ENCODE measurements at regions not wholly inside any gene's neighbourhood (a gene's known extent, or its start where the extent isn't known, plus 50 kb on each side); places are given as distances from the start of the nearest gene placed in this dataset.

DNA sequence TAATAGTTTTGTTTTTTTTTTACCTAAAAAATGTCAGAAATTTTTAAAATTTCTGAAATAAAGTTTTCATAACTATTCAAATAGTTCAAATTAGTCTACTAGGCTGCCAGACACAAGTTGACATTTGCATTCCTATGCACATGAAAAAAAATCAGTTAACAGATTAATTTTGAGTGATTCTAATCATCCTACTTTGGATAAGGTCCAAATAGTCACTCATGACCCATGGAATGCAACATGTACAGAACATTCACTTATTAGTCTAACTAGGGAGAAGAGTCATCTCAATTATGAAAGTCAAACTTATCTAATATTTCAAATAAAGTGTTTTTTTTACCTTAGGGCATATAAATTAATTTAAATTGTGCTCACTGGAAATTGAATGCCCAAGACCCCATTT, 390.2 kb downstream of the EPM2A start:
- POLR2A ChIA-PET: no interaction called here
- DNase-seq (ENCODE audit: extremely low spot score): no peak
- TF ChIP-seq, protein P1, sequence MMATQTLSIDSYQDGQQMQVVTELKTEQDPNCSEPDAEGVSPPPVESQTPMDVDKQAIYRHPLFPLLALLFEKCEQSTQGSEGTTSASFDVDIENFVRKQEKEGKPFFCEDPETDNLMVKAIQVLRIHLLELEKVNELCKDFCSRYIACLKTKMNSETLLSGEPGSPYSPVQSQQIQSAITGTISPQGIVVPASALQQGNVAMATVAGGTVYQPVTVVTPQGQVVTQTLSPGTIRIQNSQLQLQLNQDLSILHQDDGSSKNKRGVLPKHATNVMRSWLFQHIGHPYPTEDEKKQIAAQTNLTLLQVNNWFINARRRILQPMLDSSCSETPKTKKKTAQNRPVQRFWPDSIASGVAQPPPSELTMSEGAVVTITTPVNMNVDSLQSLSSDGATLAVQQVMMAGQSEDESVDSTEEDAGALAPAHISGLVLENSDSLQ (IDR thresholded peaks at IDR 0.05): no peak
- no peak for TF ChIP-seq CTBP1 (IDR thresholded peaks at IDR 0.05; ENCODE audit: borderline replicate concordance)
- no peak for TF ChIP-seq FOXM1 (IDR thresholded peaks at IDR 0.05; ENCODE audit: borderline replicate concordance)
- no peak for TF ChIP-seq BHLHE40 (IDR thresholded peaks at IDR 0.05; ENCODE audit: borderline replicate concordance)
- no peak for TF ChIP-seq TARDBP (IDR thresholded peaks at IDR 0.05)
- TF ChIP-seq L3MBTL2 (conservative IDR thresholded peaks at IDR 0.05): no peak
- TF ChIP-seq ZNF384 (IDR thresholded peaks at IDR 0.05): no peak
- TF ChIP-seq ARNT (IDR thresholded peaks at IDR 0.05): no peak
- no peak for TF ChIP-seq FOXK2 (IDR thresholded peaks at IDR 0.05)
- TF ChIP-seq ELF4 (IDR thresholded peaks at IDR 0.05): no peak
- TF ChIP-seq SUZ12 (IDR thresholded peaks at IDR 0.05): no peak
- TF ChIP-seq HDGF (IDR thresholded peaks at IDR 0.05; ENCODE audit: borderline replicate concordance): no peak
- TF ChIP-seq LEF1 (IDR thresholded peaks at IDR 0.05; ENCODE audit: borderline replicate concordance): no peak
- TF ChIP-seq SP1 (IDR thresholded peaks at IDR 0.05): no peak
- no peak for TF ChIP-seq NFRKB (IDR thresholded peaks at IDR 0.05)
- no peak for TF ChIP-seq FOXA1 (IDR thresholded peaks at IDR 0.05)
- CTCF ChIA-PET: no interaction called here

DNA sequence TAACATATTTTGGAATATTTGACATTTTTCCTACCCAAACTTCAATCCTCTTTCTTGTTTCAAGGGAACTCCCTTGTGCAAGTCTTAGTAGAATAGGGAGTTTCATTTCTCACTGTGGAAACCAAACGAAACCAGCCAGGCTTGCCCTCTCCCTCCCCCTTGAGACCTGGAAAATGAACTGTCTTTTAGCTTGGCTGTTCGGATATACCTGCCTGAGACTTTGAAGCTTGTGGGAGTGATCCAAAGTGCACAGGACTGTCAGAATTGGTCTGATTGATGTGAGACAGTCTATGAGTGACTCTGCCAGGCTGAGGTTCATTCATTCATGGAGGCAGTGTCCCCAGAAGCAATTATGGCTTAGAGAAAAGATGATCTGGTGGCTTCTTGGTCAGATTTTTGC, 388.1 kb downstream of the EPM2A start:
- DNase-seq (ENCODE audit: extremely low spot score): no peak
- CTCF ChIA-PET: interaction anchor here (0.6 kb wide), 1 partner anchor 1100 kb away, joined by 5 read pairs; no protein-coding TSS in a partner anchor
- TF ChIP-seq NFRKB (IDR thresholded peaks at IDR 0.05) (no peak), L3MBTL2 (conservative IDR thresholded peaks at IDR 0.05) (no peak), TARDBP (IDR thresholded peaks at IDR 0.05) (no peak), FOXM1 (IDR thresholded peaks at IDR 0.05; ENCODE audit: borderline replicate concordance) (no peak), HDGF (IDR thresholded peaks at IDR 0.05; ENCODE audit: borderline replicate concordance) (no peak), ARNT (IDR thresholded peaks at IDR 0.05) (no peak), SUZ12 (IDR thresholded peaks at IDR 0.05) (no peak), ZNF384 (IDR thresholded peaks at IDR 0.05) (no peak), LEF1 (IDR thresholded peaks at IDR 0.05; ENCODE audit: borderline replicate concordance) (no peak), CTBP1 (IDR thresholded peaks at IDR 0.05; ENCODE audit: borderline replicate concordance) (no peak), ELF4 (IDR thresholded peaks at IDR 0.05) (no peak), FOXA1 (IDR thresholded peaks at IDR 0.05) (no peak), SP1 (IDR thresholded peaks at IDR 0.05) (no peak), FOXK2 (IDR thresholded peaks at IDR 0.05) (no peak), BHLHE40 (IDR thresholded peaks at IDR 0.05; ENCODE audit: borderline replicate concordance) (no peak)
- TF ChIP-seq, protein P1 (IDR thresholded peaks at IDR 0.05): no peak
- POLR2A ChIA-PET: no interaction called here

DNA sequence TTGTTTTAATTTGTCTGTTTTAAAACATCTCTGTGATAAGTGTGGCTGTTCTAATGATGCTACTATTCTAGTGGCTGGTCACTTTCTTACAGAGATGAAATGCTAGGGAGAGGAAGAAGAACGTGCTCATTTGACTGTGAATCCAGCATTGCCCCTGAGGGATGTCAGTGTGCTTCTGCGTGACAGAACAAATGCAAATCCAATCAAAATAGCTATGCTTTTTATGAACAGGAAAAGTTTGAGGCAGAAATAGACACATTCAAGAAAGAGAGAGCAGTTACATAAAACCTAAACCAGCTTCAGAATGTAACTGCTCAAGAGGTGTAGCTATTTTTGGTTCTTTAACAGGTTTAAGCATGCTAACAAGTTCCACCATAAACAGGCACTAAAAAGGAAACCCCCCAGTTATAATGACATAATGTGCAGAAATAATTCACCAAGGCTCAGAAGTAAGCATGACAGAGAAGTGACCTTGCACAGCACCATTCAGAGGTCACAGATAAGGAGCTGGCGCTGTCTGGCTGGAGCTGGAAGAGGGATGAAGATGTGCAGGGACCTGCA, 385.3 kb downstream of the EPM2A start:
- DNase-seq (ENCODE audit: extremely low spot score): no peak
- TF ChIP-seq NFRKB (IDR thresholded peaks at IDR 0.05) (no peak), TARDBP (IDR thresholded peaks at IDR 0.05) (no peak), ELF4 (IDR thresholded peaks at IDR 0.05) (no peak), LEF1 (IDR thresholded peaks at IDR 0.05; ENCODE audit: borderline replicate concordance) (no peak), HDGF (IDR thresholded peaks at IDR 0.05; ENCODE audit: borderline replicate concordance) (no peak), ARNT (IDR thresholded peaks at IDR 0.05) (no peak), CTBP1 (IDR thresholded peaks at IDR 0.05; ENCODE audit: borderline replicate concordance) (no peak), ZNF384 (IDR thresholded peaks at IDR 0.05) (no peak), SP1 (IDR thresholded peaks at IDR 0.05) (no peak)
- TF ChIP-seq, protein P1 (IDR thresholded peaks at IDR 0.05): no peak
- ChIA-PET POLR2A (no interaction called here), CTCF (no interaction called here)

DNA sequence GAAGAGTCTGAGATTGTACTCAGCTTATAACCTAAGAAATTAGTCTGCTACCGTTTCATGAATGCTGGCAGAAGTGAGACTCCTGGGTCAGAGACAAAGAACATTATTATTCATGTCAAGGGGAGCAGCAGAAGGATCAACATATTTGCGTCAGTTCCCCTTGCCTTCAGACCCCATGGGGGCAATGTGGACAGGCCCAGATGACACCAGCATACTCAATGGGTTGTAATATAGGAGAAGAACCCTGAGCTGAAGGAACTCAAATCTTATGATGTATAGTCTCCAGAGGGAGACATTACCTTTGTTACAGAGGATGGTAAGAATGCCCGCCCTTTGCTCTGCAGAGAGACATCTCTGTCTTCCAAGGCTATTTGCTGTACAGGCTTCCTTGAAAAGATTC, 384.4 kb downstream of the EPM2A start:
- TF ChIP-seq HDGF (IDR thresholded peaks at IDR 0.05; ENCODE audit: borderline replicate concordance) (no peak), TARDBP (IDR thresholded peaks at IDR 0.05) (no peak), BHLHE40 (IDR thresholded peaks at IDR 0.05; ENCODE audit: borderline replicate concordance) (no peak), NFRKB (IDR thresholded peaks at IDR 0.05) (no peak), ELF4 (IDR thresholded peaks at IDR 0.05) (no peak), L3MBTL2 (conservative IDR thresholded peaks at IDR 0.05) (no peak), LEF1 (IDR thresholded peaks at IDR 0.05; ENCODE audit: borderline replicate concordance) (no peak), FOXA1 (IDR thresholded peaks at IDR 0.05) (no peak), ARNT (IDR thresholded peaks at IDR 0.05) (no peak), SP1 (IDR thresholded peaks at IDR 0.05) (no peak), SUZ12 (IDR thresholded peaks at IDR 0.05) (no peak), CTBP1 (IDR thresholded peaks at IDR 0.05; ENCODE audit: borderline replicate concordance) (no peak), ZNF384 (IDR thresholded peaks at IDR 0.05) (no peak), FOXK2 (IDR thresholded peaks at IDR 0.05) (no peak), FOXM1 (IDR thresholded peaks at IDR 0.05; ENCODE audit: borderline replicate concordance) (no peak)
- TF ChIP-seq, protein P1 (IDR thresholded peaks at IDR 0.05): no peak
- POLR2A ChIA-PET: no interaction called here
- no peak for DNase-seq (ENCODE audit: extremely low spot score)
- CTCF ChIA-PET: interaction anchor here (1.6 kb wide), 1 partner anchor 283 kb away, joined by 3 read pairs; no protein-coding TSS in a partner anchor

DNA sequence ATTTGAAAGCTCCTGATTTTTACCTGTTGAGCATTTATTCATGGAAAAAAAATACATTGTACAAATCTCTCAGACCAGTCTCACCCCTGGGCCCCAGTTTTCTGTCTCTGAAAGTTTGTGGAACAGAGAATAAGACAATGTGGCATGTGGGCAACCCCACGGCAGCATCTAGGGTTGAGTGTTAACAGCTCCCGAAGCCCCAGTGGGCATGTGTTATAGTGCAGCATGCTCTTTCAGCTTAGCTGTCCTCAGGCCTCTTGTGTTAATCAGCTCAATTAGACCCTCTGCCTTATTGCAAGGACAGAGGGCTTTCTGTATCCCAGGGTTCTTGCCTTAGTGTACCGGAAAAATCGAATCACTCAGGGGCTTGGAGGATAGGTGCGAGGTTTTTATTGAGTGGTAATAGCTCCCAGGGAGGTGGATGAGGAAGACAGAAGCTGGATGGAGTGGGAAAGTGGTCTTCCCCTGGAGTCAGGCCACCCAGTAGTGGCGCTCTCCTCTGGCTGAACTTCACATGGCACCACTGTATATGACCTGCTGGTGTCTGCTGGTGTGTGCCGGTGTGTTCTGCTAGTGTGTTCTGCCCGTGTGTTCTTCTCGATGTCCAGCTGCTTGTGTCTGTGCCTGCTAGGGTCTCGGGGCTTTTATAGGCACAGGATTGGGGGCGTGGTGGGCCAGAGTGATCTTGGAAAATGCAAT, 382.8 kb downstream of the EPM2A start:
- POLR2A ChIA-PET: no interaction called here
- TF ChIP-seq HDGF (IDR thresholded peaks at IDR 0.05; ENCODE audit: borderline replicate concordance) (no peak), SP1 (IDR thresholded peaks at IDR 0.05) (no peak), CTBP1 (IDR thresholded peaks at IDR 0.05; ENCODE audit: borderline replicate concordance) (no peak), SUZ12 (IDR thresholded peaks at IDR 0.05) (no peak), FOXM1 (IDR thresholded peaks at IDR 0.05; ENCODE audit: borderline replicate concordance) (no peak)
- TF ChIP-seq, protein P1 (IDR thresholded peaks at IDR 0.05): no peak
- CTCF ChIA-PET: interaction anchor here (0.6 kb wide), 1 partner anchor 101 kb away, joined by 3 read pairs; no protein-coding TSS in a partner anchor
- DNase-seq (ENCODE audit: extremely low spot score): no peak
